GM23338 (cell line): ENCODE measurements at regions not wholly inside any gene's neighbourhood (a gene's known extent, or its start where the extent isn't known, plus 50 kb on each side); places are given as distances from the start of the nearest gene placed in this dataset.

Experiments used
- ATAC-seq: fragments of 200-7000 bp; cut with Tn5 transposase; 3 replicates; pipeline ENCODE4 v1.9.1; 2020
- DNase-seq: peaks from one replicate; pipeline ENCODE4 v3.0.0-alpha.2; 2015; ENCODE audit warnings: low spot score
- H2AFZ ChIP-seq: fragments of 200-600 bp; sonication (generic); 2 replicates; pipeline ENCODE4 v1.8.0; 2016; ENCODE audit warnings: antibody characterized with exemption, mild to moderate bottlenecking, moderate library complexity
- H3F3A ChIP-seq: fragments of 200-600 bp; sonication (generic); replicated peaks from 2 replicates; pipeline ENCODE4 v1.8.0; 2017; ENCODE audit warnings: antibody characterized with exemption, mixed run types, low read depth
- H3K27ac ChIP-seq: fragments of 200-600 bp; sonication (generic); 2 replicates; pipeline ENCODE4 v1.6.1; 2016; ENCODE audit warnings: low read depth
- H3K27me3 ChIP-seq: fragments of 200-600 bp; sonication (generic); 2 replicates; pipeline ENCODE4 v1.8.0; 2016; ENCODE audit warnings: mild to moderate bottlenecking, mixed run types, moderate library complexity; ENCODE audit not compliant: insufficient read depth
- H3K36me3 ChIP-seq: fragments of 200-600 bp; sonication (generic); 2 replicates; pipeline ENCODE4 v1.8.0; 2016; ENCODE audit warnings: mild to moderate bottlenecking; ENCODE audit not compliant: insufficient read depth
- H3K4me1 ChIP-seq: fragments of 200-600 bp; sonication (generic); 2 replicates; pipeline ENCODE4 v1.8.0; 2016; ENCODE audit warnings: mild to moderate bottlenecking, moderate library complexity; ENCODE audit not compliant: insufficient read depth
- H3K4me2 ChIP-seq: fragments of 200-600 bp; sonication (generic); 2 replicates; pipeline ENCODE4 v1.7.1; 2017; ENCODE audit warnings: mixed run types
- H3K4me3 ChIP-seq: fragments of 200-600 bp; sonication (generic); 2 replicates; pipeline ENCODE4 v1.6.1; 2016; ENCODE audit warnings: mixed run types
- H3K79me2 ChIP-seq: fragments of 200-600 bp; sonication (generic); replicated peaks from 2 replicates; pipeline ENCODE4 v1.8.0; 2017; ENCODE audit warnings: mild to moderate bottlenecking; ENCODE audit not compliant: insufficient read depth
- H3K9me2 ChIP-seq: fragments of 200-600 bp; sonication (generic); 2 replicates; pipeline ENCODE4 v1.8.0; 2017; ENCODE audit not compliant: insufficient read depth
- H4K20me1 ChIP-seq: fragments of 200-600 bp; sonication (generic); replicated peaks from 2 replicates; pipeline ENCODE4 v1.8.0; 2017; ENCODE audit warnings: mild to moderate bottlenecking; ENCODE audit not compliant: insufficient read depth
- H3K27ac Mint-ChIP-seq: 2 replicates; pipeline ENCODE4 v1.8.0; 2020; ENCODE audit warnings: inconsistent platforms, mild to moderate bottlenecking, moderate library complexity, mixed read lengths
- H3K27me3 Mint-ChIP-seq: 3 replicates; pipeline ENCODE4 v1.8.0; 2022; ENCODE audit warnings: low read depth, mild to moderate bottlenecking, moderate library complexity, mixed read lengths, inconsistent platforms; ENCODE audit not compliant: insufficient read depth, poor library complexity
- H3K36me3 Mint-ChIP-seq: 3 replicates; pipeline ENCODE4 v1.8.0; 2021; ENCODE audit warnings: low read depth, mild to moderate bottlenecking, inconsistent platforms, moderate library complexity, mixed read lengths
- H3K4me1 Mint-ChIP-seq: 3 replicates; pipeline ENCODE4 v1.8.0; 2020; ENCODE audit warnings: mild to moderate bottlenecking, inconsistent platforms, mixed read lengths
- H3K4me3 Mint-ChIP-seq: 3 replicates; pipeline ENCODE4 v1.8.0; 2021; ENCODE audit warnings: moderate library complexity, mild to moderate bottlenecking, inconsistent platforms, mixed read lengths
- H3K9me3 Mint-ChIP-seq: 3 replicates; pipeline ENCODE4 v1.8.0; 2020; ENCODE audit warnings: moderate library complexity, mild to moderate bottlenecking, inconsistent platforms, mixed read lengths
- CTCF ChIP-seq, 2 experiments: fragments of 200-600 bp in 1 of 2; sonication (generic) in 1 of 2; conservative IDR thresholded peaks; 2 replicates each; pipeline versions ENCODE4 v1.5.1 to v1.6.1; 2016 to 2017; ENCODE audit warnings: antibody characterized with exemption in 2 of 2, low read depth in 2 of 2, mild to moderate bottlenecking in 2 of 2, moderate library complexity in 1 of 2
- ETS1 ChIP-seq: IDR thresholded peaks from 2 replicates; pipeline ENCODE4 v1.6.1; 2016; ENCODE audit warnings: antibody characterized with exemption
- JUNB ChIP-seq: IDR thresholded peaks from one replicate; pipeline ENCODE4 v1.6.1; 2016; ENCODE audit warnings: antibody characterized with exemption; ENCODE audit not compliant: unreplicated experiment
- ZNF462 ChIP-seq: fragments of 250-450 bp; sonication (Bioruptor Pico); IDR thresholded peaks from 2 replicates; pipeline ENCODE4 v1.5.0; 2020; ENCODE audit warnings: mild to moderate bottlenecking, moderate library complexity

- peaks cover 14% of the 10 kb centered on the region; the same call in 2 of the 3 replicates for H3K9me3 Mint-ChIP-seq
- ATAC-seq (no peak), DNase-seq (no peak)
- peaks cover 11% of the 10 kb centered on the region for H3K4me1 ChIP-seq
- peaks cover 15% of the 10 kb centered on the region for H3K36me3 Mint-ChIP-seq
- H3F3A ChIP-seq: no peaks in the 10 kb centered on the region
- peaks cover 22% of the 10 kb centered on the region for H3K4me1 Mint-ChIP-seq
- no peak overlapping the region for H2AFZ ChIP-seq
- H3K9me2 ChIP-seq: no peaks in the 10 kb centered on the region
- no peaks in the 10 kb centered on the region for H3K79me2 ChIP-seq
- no peaks in the 10 kb centered on the region for H3K27me3 ChIP-seq
- H3K4me3 Mint-ChIP-seq: no peak overlapping the region
- no peak overlapping the region for H3K4me2 ChIP-seq
- no peak overlapping the region for H3K4me3 ChIP-seq
- TF ChIP-seq ZNF462 (CRISPR knock-in tag) (no peak), CTCF (conservative IDR thresholded peaks at IDR 0.05; ENCODE audit: low read depth in 2 of 2) (no peak), JUNB (no peak), ETS1 (no peak)
- H4K20me1 ChIP-seq: no peaks in the 10 kb centered on the region
- peaks cover 8% of the 10 kb centered on the region for H3K27me3 Mint-ChIP-seq
- H3K36me3 ChIP-seq: no peaks in the 10 kb centered on the region
- H3K27ac Mint-ChIP-seq: no peak overlapping the region
- H3K27ac ChIP-seq: no peak overlapping the region
Measured at GRCh38 chr12:97274386-97274785, 188.2 kb upstream of the RMST start.
